OCI-LY7 (cell line): ENCODE measurements at regions not wholly inside any gene's neighbourhood (a gene's known extent, or its start where the extent isn't known, plus 50 kb on each side); places are given as distances from the start of the nearest gene placed in this dataset.

ENCODE experiments used
- CTCF ChIP-seq: fragments of 200-600 bp; sonication (generic); conservative IDR thresholded peaks from 2 replicates; pipeline ENCODE4 v1.5.1; 2014; ENCODE audit warnings: mild to moderate bottlenecking, antibody characterized with exemption, low read length, moderate library complexity, mixed read lengths
- EZH2phosphoT487 ChIP-seq: fragments of 200-600 bp; sonication (generic); IDR thresholded peaks from 2 replicates; pipeline ENCODE4 v1.6.1; 2018; ENCODE audit warnings: low read depth, borderline replicate concordance, mild to moderate bottlenecking, mixed run types, antibody characterized with exemption, low read length, moderate library complexity, mixed read lengths

GRCh38 chr3:164397462-164397861 lies 680.8 kb downstream of the SI start:
- no peak for TF ChIP-seq CTCF
- no peak for TF ChIP-seq EZH2phosphoT487
